Lower lobe of right lung (tissue), 2 donors: ENCODE measurements at regions not wholly inside any gene's neighbourhood (a gene's known extent, or its start where the extent isn't known, plus 50 kb on each side); places are given as distances from the start of the nearest gene placed in this dataset.

Experiments
- ATAC-seq, 2 donors: fragments of 200-7000 bp; cut with Tn5 transposase; one replicate each; pipeline ENCODE4 v1.9.1; 2020 to 2022; ENCODE audit warnings: mild to moderate bottlenecking in 2 of 2, moderate library complexity in 2 of 2
- DNase-seq: peaks from one replicate; pipeline ENCODE4 v3.0.0-alpha.2; 2020
- H3K27ac ChIP-seq: fragments of 200-600 bp; one replicate; pipeline ENCODE4 v1.8.0; 2022
- H3K27me3 ChIP-seq: fragments of 200-600 bp; one replicate; pipeline ENCODE4 v1.8.0; 2022; ENCODE audit warnings: low read depth
- H3K36me3 ChIP-seq: fragments of 200-600 bp; one replicate; pipeline ENCODE4 v1.8.0; 2022; ENCODE audit warnings: mild to moderate bottlenecking
- H3K4me1 ChIP-seq: fragments of 200-600 bp; one replicate; pipeline ENCODE4 v1.8.0; 2022
- H3K4me3 ChIP-seq: fragments of 200-600 bp; one replicate; pipeline ENCODE4 v1.8.0; 2022; ENCODE audit warnings: mild to moderate bottlenecking
- H3K9me3 ChIP-seq: fragments of 200-600 bp; one replicate; pipeline ENCODE4 v1.8.0; 2022
- CTCF ChIP-seq: fragments of 200-600 bp; IDR thresholded peaks from one replicate; pipeline ENCODE4 v1.8.0; 2022; ENCODE audit warnings: antibody characterized with exemption, mild to moderate bottlenecking
- intact Hi-C: fragments of 100-400 bp; cut with DNase I; formaldehyde crosslinking; loops from one replicate; pipeline ENCODE4 v1.11.0; 2022
- donor health status: DM: no; HTN: yes; CAD: no; lungs with severe emphysema.

- Histone ChIP-seq H3K4me1 (peaks cover 24% of the 10 kb centered on the region), H3K36me3 (no peaks in the 10 kb centered on the region), H3K27ac (no peak overlapping the region), H3K27me3 (no peaks in the 10 kb centered on the region), H3K9me3 (no peaks in the 10 kb centered on the region), H3K4me3 (no peak overlapping the region)
- ATAC-seq (no peak), DNase-seq (no peak)
- no peak for TF ChIP-seq CTCF
- intact Hi-C loops, result no loop called here
Measured at GRCh38 chr3:156609546-156609945, 54.6 kb upstream of the SSR3 start.

DNA sequence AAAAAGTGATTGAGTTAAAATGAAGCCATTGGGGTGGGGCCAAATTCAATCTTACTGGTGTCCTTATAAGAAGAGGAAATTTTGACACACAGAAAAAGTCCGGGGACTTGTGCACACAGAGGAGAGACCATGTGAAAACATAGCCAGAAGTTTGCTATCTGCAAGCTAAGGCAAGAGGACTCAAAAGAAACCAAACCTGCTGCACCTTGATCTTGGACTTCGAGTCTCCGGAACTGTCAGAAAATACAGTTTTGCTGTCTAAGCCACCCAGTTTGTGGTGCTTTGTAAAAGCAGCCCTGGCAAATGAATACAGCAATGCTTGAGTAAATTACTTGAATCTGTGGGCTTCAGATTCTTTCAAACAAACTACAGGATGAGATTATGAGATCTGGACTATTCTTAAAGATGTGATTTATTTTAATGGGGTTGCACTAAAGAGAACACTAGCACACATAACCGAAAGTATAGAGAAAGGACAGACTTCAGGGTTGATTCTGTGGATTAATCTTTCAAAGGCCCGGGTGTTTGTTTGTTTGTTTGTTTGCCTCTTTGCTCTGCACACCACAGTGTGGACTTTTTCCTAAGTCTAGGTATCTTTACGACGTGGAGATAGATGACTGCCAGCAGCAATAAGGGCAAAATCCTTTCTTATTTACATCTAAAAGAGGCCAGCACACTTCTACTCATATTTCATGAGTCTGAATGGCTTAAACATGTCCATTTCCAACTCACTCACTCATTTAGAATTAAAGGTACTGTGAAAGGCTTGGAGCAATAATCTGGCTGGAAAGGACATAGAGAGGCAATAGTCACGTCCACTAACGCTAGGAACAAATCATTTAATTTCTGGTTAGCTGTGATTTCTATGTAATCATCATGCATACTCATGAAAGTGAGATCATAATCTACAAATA lies 53.9 kb upstream of the SSR3 start:
- TF ChIP-seq CTCF, result no peak
- ATAC-seq (no peak), DNase-seq (no peak)
- H3K4me3 ChIP-seq, result no peak overlapping the region
- no peaks in the 10 kb centered on the region for H3K27me3 ChIP-seq
- H3K36me3 ChIP-seq, result no peaks in the 10 kb centered on the region
- intact Hi-C loops, result no loop called here
- no peaks in the 10 kb centered on the region for H3K9me3 ChIP-seq
- H3K27ac ChIP-seq, result no peak overlapping the region
- peaks cover 24% of the 10 kb centered on the region for H3K4me1 ChIP-seq

DNA sequence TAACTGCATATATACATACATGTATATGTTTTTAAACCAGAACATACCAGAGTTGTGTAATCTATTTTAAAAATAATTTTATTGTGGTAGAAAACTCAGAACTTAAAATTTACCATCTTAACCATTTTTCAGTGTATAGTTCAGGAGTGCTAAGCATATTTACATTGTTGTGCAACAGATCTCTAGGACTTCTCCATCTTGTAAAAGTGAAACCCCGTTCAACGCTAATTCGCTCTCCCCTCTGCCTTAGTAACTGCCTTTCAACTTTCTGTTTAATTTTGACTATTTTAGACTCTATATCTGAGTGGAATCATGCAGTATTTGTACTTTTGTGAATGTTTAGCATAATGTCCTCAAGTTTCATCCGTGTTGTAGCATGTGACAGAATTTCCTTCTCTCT lies 51.8 kb upstream of the SSR3 start:
- H3K4me3 ChIP-seq, result peak overlapping the region; percentile 49
- H3K27ac ChIP-seq, result peak overlapping the region; percentile 90
- peak; percentile 68 to 71 for ATAC-seq
- no peaks in the 10 kb centered on the region for H3K36me3 ChIP-seq
- H3K27me3 ChIP-seq, result no peaks in the 10 kb centered on the region
- DNase-seq, result no peak
- no peak for TF ChIP-seq CTCF
- peaks cover 24% of the 10 kb centered on the region for H3K4me1 ChIP-seq
- intact Hi-C loops, result no loop called here
- H3K9me3 ChIP-seq, result no peaks in the 10 kb centered on the region

DNA sequence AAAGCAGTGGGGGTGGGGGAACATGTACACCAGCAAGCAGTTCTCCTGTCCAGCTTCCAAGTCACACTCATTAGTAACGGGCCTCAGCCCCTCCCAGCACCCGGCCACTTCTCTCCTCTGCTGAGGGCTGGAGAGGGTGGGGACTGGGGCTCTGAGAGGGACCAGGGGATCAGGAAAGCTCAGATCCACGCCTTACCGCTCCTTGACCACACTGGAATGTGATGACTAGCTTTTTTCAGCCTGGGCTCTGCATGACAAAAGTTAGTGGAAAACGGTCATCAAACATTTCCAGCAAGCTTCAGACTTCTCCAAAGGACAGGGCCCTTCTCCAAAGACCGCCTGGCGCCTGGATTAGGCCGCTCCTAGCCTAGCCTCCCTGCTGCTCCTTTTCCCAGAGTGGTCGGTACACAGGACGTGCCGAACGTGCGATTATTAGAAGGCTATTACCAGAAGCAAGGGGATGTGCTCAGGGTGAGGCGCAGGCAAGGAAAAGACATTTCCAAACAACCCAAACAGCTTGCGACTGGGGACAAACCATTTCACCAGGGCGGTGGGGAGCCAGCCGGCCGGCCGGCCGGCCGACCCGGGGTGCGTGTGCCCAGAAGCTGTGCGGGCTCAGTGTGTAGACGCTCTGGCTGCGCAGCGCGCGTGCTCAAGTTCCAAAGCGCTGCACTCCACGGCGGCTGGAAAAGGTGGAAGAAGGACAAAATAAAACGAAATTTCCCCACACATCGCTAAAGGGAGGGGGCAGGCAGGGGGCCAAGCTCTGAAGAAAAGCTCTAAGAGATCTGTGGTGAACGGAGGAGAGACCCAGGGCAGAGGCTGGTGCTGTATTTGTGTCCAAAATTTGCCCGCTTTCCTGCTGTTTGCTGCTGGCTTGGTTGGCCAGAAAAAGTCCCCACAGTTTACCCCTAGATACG lies 51.0 kb upstream of the SSR3 start:
- H3K36me3 ChIP-seq, result no peaks in the 10 kb centered on the region
- TF ChIP-seq CTCF, result no peak
- peak overlapping the region; percentile 90 for H3K27ac ChIP-seq
- ATAC-seq, result peak; percentile 97
- intact Hi-C loops, result no loop called here
- no peaks in the 10 kb centered on the region for H3K27me3 ChIP-seq
- H3K4me1 ChIP-seq, result peaks cover 24% of the 10 kb centered on the region
- peak overlapping the region; percentile 49 for H3K4me3 ChIP-seq
- DNase-seq, result peak; percentile 86
- H3K9me3 ChIP-seq, result no peaks in the 10 kb centered on the region

GRCh38 chr3:156604642-156605144 lies 49.8 kb upstream of the SSR3 start:
- Histone ChIP-seq H3K9me3 (no peaks in the 10 kb centered on the region), H3K27me3 (no peaks in the 10 kb centered on the region), H3K27ac (no peak overlapping the region), H3K4me3 (no peak overlapping the region), H3K4me1 (peaks cover 24% of the 10 kb centered on the region), H3K36me3 (no peaks in the 10 kb centered on the region)
- no peak for ATAC-seq
- no peak for TF ChIP-seq CTCF
- intact Hi-C loops, result no loop called here
- no peak for DNase-seq
